H1 (cell line): ENCODE measurements at regions not wholly inside any gene's neighbourhood (a gene's known extent, or its start where the extent isn't known, plus 50 kb on each side); places are given as distances from the start of the nearest gene placed in this dataset.

ENCODE experiments used
- CTCF ChIA-PET: fragments of 300-600 bp; sonication (Branson Sonifier 250); formaldehyde crosslinking; loops from one replicate; lab custom pipeline; 2021; ENCODE audit not compliant: partially characterized antibody; lab: Charles Lee
- POLR2A ChIA-PET: fragments of 300-600 bp; sonication (Branson Sonifier 250); formaldehyde crosslinking; loops from one replicate; lab custom pipeline; 2021; ENCODE audit warnings: inconsistent platforms; ENCODE audit not compliant: partially characterized antibody; lab: Charles Lee
- DNase-seq, 2 experiments: peaks; one replicate each; pipeline versions ENCODE4 v3.0.0 to v3.0.0-alpha.2; 2010 to 2022; ENCODE audit warnings: low spot score in 2 of 2, low read depth in 1 of 2, mixed read lengths in 1 of 2
- FAIRE-seq: peaks from 2 replicates; lab custom pipeline; 2011; peaks lifted over from hg19 to GRCh38; lab: Jason Lieb, UNC
- H2AFZ ChIP-seq: 2 replicates; pipeline ENCODE4 v1.8.1; 2012; ENCODE audit warnings: low read length, inconsistent platforms
- H2AK5ac ChIP-seq: 2 replicates; pipeline ENCODE4 v1.6.1; 2013; ENCODE audit warnings: low read depth, low read length
- H2BK120ac ChIP-seq: replicated peaks from 2 replicates; pipeline ENCODE3; 2013; ENCODE audit warnings: low read depth, low read length, inconsistent platforms
- H2BK12ac ChIP-seq: 2 replicates; pipeline ENCODE4 v1.6.1; 2013; ENCODE audit warnings: low read depth, low read length
- H2BK15ac ChIP-seq: 2 replicates; pipeline ENCODE4 v1.6.1; 2013; ENCODE audit warnings: low read length
- H2BK20ac ChIP-seq: 2 replicates; pipeline ENCODE4 v1.6.1; 2013; ENCODE audit warnings: low read length
- H2BK5ac ChIP-seq: 2 replicates; pipeline ENCODE4 v1.6.1; 2013; ENCODE audit warnings: low read depth, low read length
- H3K14ac ChIP-seq: 2 replicates; pipeline ENCODE4 v1.6.1; 2013; ENCODE audit warnings: inconsistent platforms; ENCODE audit not compliant: insufficient read length
- H3K18ac ChIP-seq: 2 replicates; pipeline ENCODE4 v1.6.1; 2013; ENCODE audit warnings: low read length; ENCODE audit errors: extremely low read depth
- H3K23ac ChIP-seq: 2 replicates; pipeline ENCODE4 v1.6.1; 2013; ENCODE audit warnings: inconsistent platforms; ENCODE audit not compliant: insufficient read length
- H3K23me2 ChIP-seq: 2 replicates; pipeline ENCODE4 v1.6.1; 2013; ENCODE audit warnings: low read depth, low read length
- H3K27ac ChIP-seq: 2 replicates; pipeline ENCODE4 v1.6.1; 2011; ENCODE audit warnings: low read depth, low read length, inconsistent platforms
- H3K27me3 ChIP-seq, 4 experiments: replicated peaks in 1 of 4; 1 replicate in 1 of 4; 2 replicates in 3 of 4; pipeline versions ENCODE4 v1.6.1 to v1.8.1; 2011 to 2013; ENCODE audit warnings: low read length in 3 of 4, mild to moderate bottlenecking in 3 of 4, inconsistent platforms in 2 of 4, mixed read lengths in 2 of 4, moderate library complexity in 1 of 4; ENCODE audit not compliant: control insufficient read depth in 3 of 4, insufficient read depth in 3 of 4; ENCODE audit errors: extremely low read depth in 1 of 4
- H3K36me3 ChIP-seq, 4 experiments: 2 replicates each; pipeline versions ENCODE4 v1.6.1 to v1.8.1; 2011 to 2013; ENCODE audit warnings: mild to moderate bottlenecking in 4 of 4, low read length in 3 of 4, moderate library complexity in 2 of 4, control low read depth in 1 of 4, inconsistent platforms in 1 of 4; ENCODE audit not compliant: insufficient read depth in 4 of 4, control insufficient read depth in 2 of 4
- H3K4ac ChIP-seq: replicated peaks from 2 replicates; pipeline ENCODE3; 2013; ENCODE audit warnings: low read length, low read depth, mixed read lengths, inconsistent platforms; ENCODE audit not compliant: insufficient read length
- H3K4me1 ChIP-seq, 4 experiments: replicated peaks in 1 of 4; 1 replicate in 1 of 4; 2 replicates in 3 of 4; pipeline versions ENCODE4 v1.6.1 to v1.8.1; 2011 to 2013; ENCODE audit warnings: low read length in 3 of 4, inconsistent platforms in 2 of 4, mixed read lengths in 1 of 4; ENCODE audit not compliant: insufficient read depth in 4 of 4, control insufficient read depth in 3 of 4
- H3K4me2 ChIP-seq, 2 experiments: 2 replicates each; pipeline versions ENCODE4 v1.6.1 to v1.8.1; 2011 to 2013; ENCODE audit warnings: low read depth in 2 of 2, low read length in 2 of 2, control low read depth in 1 of 2, inconsistent platforms in 1 of 2, mild to moderate bottlenecking in 1 of 2; ENCODE audit not compliant: insufficient read depth in 1 of 2
- H3K4me3 ChIP-seq, 4 experiments: fragments of 200-600, 300-600 bp in 1 of 4; sonication (generic), shearing (Covaris generic), sonication (Bioruptor Twin) in 1 of 4; 2 replicates each; pipeline versions ENCODE4 v1.5.1 to v1.8.1; 2011 to 2016; ENCODE audit warnings: low read length in 4 of 4, low read depth in 3 of 4, control low read depth in 2 of 4, inconsistent platforms in 2 of 4, mild to moderate bottlenecking in 2 of 4, mixed read lengths in 1 of 4, moderate library complexity in 1 of 4; ENCODE audit not compliant: insufficient read depth in 2 of 4; ENCODE audit errors: extremely low read depth in 1 of 4
- H3K56ac ChIP-seq: replicated peaks from 2 replicates; pipeline ENCODE3; 2013; ENCODE audit warnings: low read depth, mild to moderate bottlenecking, mixed read lengths, low read length, inconsistent platforms; ENCODE audit not compliant: insufficient read length
- H3K79me1 ChIP-seq: 2 replicates; pipeline ENCODE4 v1.6.1; 2013; ENCODE audit warnings: low read depth, low read length, control low read depth
- H3K79me2 ChIP-seq, 2 experiments: 2 replicates each; pipeline versions ENCODE4 v1.6.1 to v1.8.1; 2012 to 2013; ENCODE audit warnings: low read length in 2 of 2, mild to moderate bottlenecking in 2 of 2, inconsistent platforms in 1 of 2; ENCODE audit not compliant: insufficient read depth in 2 of 2, control insufficient read depth in 1 of 2
- H3K9ac ChIP-seq, 4 experiments: replicated peaks in 1 of 4; 1 replicate in 1 of 4; 2 replicates in 3 of 4; pipeline versions ENCODE4 v1.6.1 to v1.8.1; 2011 to 2013; ENCODE audit warnings: low read depth in 3 of 4, low read length in 3 of 4, control low read depth in 2 of 4, mild to moderate bottlenecking in 2 of 4, moderate library complexity in 2 of 4, inconsistent platforms in 1 of 4; ENCODE audit errors: extremely low read depth in 1 of 4
- H3K9me3 ChIP-seq, 2 experiments: 2 replicates each; pipeline versions ENCODE4 v1.6.1 to v1.8.1; 2012 to 2013; ENCODE audit warnings: mild to moderate bottlenecking in 2 of 2, moderate library complexity in 2 of 2, control low read depth in 1 of 2, inconsistent platforms in 1 of 2, low read depth in 1 of 2, low read length in 1 of 2, mixed read lengths in 1 of 2; ENCODE audit not compliant: insufficient read depth in 2 of 2
- H4K20me1 ChIP-seq, 2 experiments: replicated peaks in 1 of 2; 2 replicates each; pipeline versions ENCODE3 to v1.8.1; 2011 to 2013; ENCODE audit warnings: inconsistent platforms in 2 of 2, low read length in 2 of 2, mild to moderate bottlenecking in 1 of 2; ENCODE audit not compliant: insufficient read depth in 2 of 2, control insufficient read depth in 1 of 2
- H4K5ac ChIP-seq: 2 replicates; pipeline ENCODE4 v1.6.1; 2013; ENCODE audit warnings: low read length, low read depth, mixed read lengths, inconsistent platforms; ENCODE audit not compliant: insufficient read length
- H4K8ac ChIP-seq: 2 replicates; pipeline ENCODE4 v1.8.0; 2013; ENCODE audit warnings: mild to moderate bottlenecking, moderate library complexity, low read length, inconsistent platforms; ENCODE audit not compliant: insufficient read depth; ENCODE audit errors: extremely low read depth
- H4K91ac ChIP-seq: replicated peaks from 2 replicates; pipeline ENCODE3; 2013; ENCODE audit warnings: low read length, mixed read lengths, inconsistent platforms; ENCODE audit not compliant: insufficient read length
- BCL11A ChIP-seq, 2 experiments: IDR thresholded peaks; one replicate each; pipeline ENCODE4 v1.6.1; 2011; ENCODE audit warnings: low read depth in 2 of 2, low read length in 2 of 2, mild to moderate bottlenecking in 2 of 2
- CBX5 ChIP-seq: fragments of 300-800, 300-1000 bp; sonication (generic); IDR thresholded peaks from 2 replicates; pipeline ENCODE4 v1.7.1; 2016; ENCODE audit warnings: antibody characterized with exemption, low read length, low read depth
- HDAC2 ChIP-seq, 2 experiments: fragments of 300-600 bp in 1 of 2; sonication (generic) in 1 of 2; IDR thresholded peaks; 2 replicates each; pipeline ENCODE4 v1.6.1; 2011 to 2012; ENCODE audit warnings: low read depth in 2 of 2, low read length in 2 of 2, mild to moderate bottlenecking in 2 of 2, moderate library complexity in 2 of 2, borderline replicate concordance in 1 of 2, inconsistent platforms in 1 of 2
- RAD21 ChIP-seq, 2 experiments: IDR thresholded peaks in 1 of 2; conservative IDR thresholded peaks in 1 of 2; 2 replicates each; pipeline ENCODE4 v1.6.1; 2011; ENCODE audit warnings: low read depth in 2 of 2, low read length in 2 of 2, improper control_type of control experiment in 1 of 2, inconsistent platforms in 1 of 2, mild to moderate bottlenecking in 1 of 2, moderate library complexity in 1 of 2
- RXRA ChIP-seq: IDR thresholded peaks from 2 replicates; pipeline ENCODE4 v1.6.1; 2011; ENCODE audit warnings: low read depth, mild to moderate bottlenecking, low read length, moderate library complexity; ENCODE audit not compliant: insufficient read depth
- SAP30 ChIP-seq: fragments of 300-600 bp; sonication (generic); IDR thresholded peaks from 2 replicates; pipeline ENCODE4 v1.7.1; 2012; ENCODE audit warnings: low read length, moderate library complexity, mild to moderate bottlenecking, inconsistent platforms; ENCODE audit not compliant: insufficient read depth, insufficient replicate concordance
- SIRT6 ChIP-seq: IDR thresholded peaks from one replicate; pipeline ENCODE4 v1.7.1; 2012; ENCODE audit warnings: low read length, inconsistent platforms
- SIX5 ChIP-seq: IDR thresholded peaks from 2 replicates; pipeline ENCODE4 v1.6.1; 2011; ENCODE audit warnings: mild to moderate bottlenecking, low read depth, low read length
- TAF7 ChIP-seq: optimal IDR thresholded peaks from 2 replicates; pipeline ENCODE3; 2011; ENCODE audit warnings: low read depth, mild to moderate bottlenecking, inconsistent platforms, low read length, moderate library complexity, borderline replicate concordance
- WGBS, 2 experiments: shearing (Covaris generic) in 1 of 2; methylation state at CpG; one replicate each; pipeline versions ENCODE4 v1.1.6 to v1.1.7; 2013 to 2015; ENCODE audit warnings: low lambda C conversion rate in 2 of 2, mixed read lengths in 2 of 2, inconsistent platforms in 1 of 2, low coverage in 1 of 2, missing lambda C conversion rate in 1 of 2; ENCODE audit not compliant: insufficient replicate concordance in 2 of 2, insufficient coverage in 1 of 2, insufficient read length in 1 of 2; ENCODE audit errors: extremely low coverage in 1 of 2, missing lambda C conversion rate in 1 of 2; 5-methylcytosine and 5-hydroxymethylcytosine counted together

DNA sequence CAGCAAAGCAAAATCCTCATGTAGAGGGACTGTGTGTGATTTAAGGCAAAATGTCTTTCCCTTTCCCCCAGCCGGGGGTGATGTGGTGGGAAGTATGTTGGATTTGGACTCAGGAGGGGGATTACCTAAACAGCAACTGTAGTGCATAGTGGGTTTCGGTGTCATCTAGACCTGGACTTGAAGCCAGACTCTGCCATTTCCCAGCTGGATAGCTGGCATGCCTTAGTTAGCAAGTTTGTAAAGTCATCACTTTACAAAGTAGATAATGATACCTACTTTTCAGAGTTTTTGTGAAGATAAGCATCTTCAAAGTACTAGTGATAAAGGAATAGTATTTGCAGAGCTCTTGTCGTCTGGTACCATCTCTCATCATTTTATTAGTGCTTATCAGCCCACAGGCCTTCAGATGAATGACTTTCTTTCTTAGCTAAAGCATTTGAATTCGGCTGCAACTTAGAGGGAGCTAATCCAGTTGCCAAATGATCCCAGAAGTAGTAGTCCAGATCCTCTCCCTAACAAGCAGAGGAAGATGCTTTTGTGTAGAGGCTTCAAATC, 56.2 kb upstream of the ROR1 start:
- H4K20me1 ChIP-seq = no peaks in the 10 kb centered on the region
- no peak overlapping the region for H3K23ac ChIP-seq
- no peak overlapping the region for H2BK120ac ChIP-seq
- H2BK20ac ChIP-seq = no peak overlapping the region
- H3K9ac ChIP-seq = no peak overlapping the region; a peak in 1 of 7 replicates
- H4K91ac ChIP-seq = no peak overlapping the region
- ChIA-PET CTCF (interaction anchor here (1.1 to 1.7 kb wide), 4 partner anchors 9 to 55 kb away, joined by 3 to 7 read pairs (median 5); no protein-coding TSS in a partner anchor), POLR2A (no interaction called here)
- H2AK5ac ChIP-seq = no peak overlapping the region
- DNase-seq (no peak), FAIRE-seq (no peak)
- H4K8ac ChIP-seq = no peak overlapping the region
- no peaks in the 10 kb centered on the region for H3K27me3 ChIP-seq
- no peak overlapping the region for H2BK5ac ChIP-seq
- H3K14ac ChIP-seq = no peak overlapping the region
- H3K4me1 ChIP-seq = peaks cover 0 to 11% (median 5%) of the 10 kb centered on the region in 4 experiments; a peak in 5 of 7 replicates
- TF ChIP-seq CBX5 = no peak
- no peak for TF ChIP-seq SAP30
- no peak for TF ChIP-seq HDAC2 (IDR thresholded peaks at IDR 0.05; ENCODE audit: borderline replicate concordance in 1 of 2, low read depth in 2 of 2, low read length in 2 of 2)
- no peak for TF ChIP-seq SIX5
- no peak for TF ChIP-seq TAF7
- no peak for TF ChIP-seq RAD21 (IDR thresholded peaks at IDR 0.05 in 1 of 2, conservative IDR thresholded peaks at IDR 0.05 in 1 of 2; ENCODE audit: low read depth in 2 of 2, low read length in 2 of 2)
- no peak for TF ChIP-seq RXRA
- TF ChIP-seq BCL11A (IDR thresholded peaks at IDR 0.05; ENCODE audit: low read depth in 2 of 2, low read length in 2 of 2) = no peak
- TF ChIP-seq SIRT6 = no peak
- H2BK12ac ChIP-seq = no peak overlapping the region
- H3K56ac ChIP-seq = no peak overlapping the region
- H2AFZ ChIP-seq = no peak overlapping the region
- H3K18ac ChIP-seq = no peak overlapping the region
- no peak overlapping the region for H3K4me3 ChIP-seq
- H3K4ac ChIP-seq = no peak overlapping the region
- H4K5ac ChIP-seq = no peak overlapping the region
- H3K23me2 ChIP-seq = no peaks in the 10 kb centered on the region
- H3K79me2 ChIP-seq = no peaks in the 10 kb centered on the region
- no peaks in the 10 kb centered on the region for H3K79me1 ChIP-seq
- 91% methylated on average over 4 of the region's 4 CpGs; no CpG with 5 or more reads in 1 of the 2 experiments for WGBS, 2 experiments
- H2BK15ac ChIP-seq = no peak overlapping the region
- no peak overlapping the region for H3K27ac ChIP-seq
- H3K36me3 ChIP-seq = no peaks in the 10 kb centered on the region
- H3K4me2 ChIP-seq = no peak overlapping the region
- no peaks in the 10 kb centered on the region for H3K9me3 ChIP-seq
